ENCODE measurements at regions not wholly inside any gene's neighbourhood (a gene's known extent, or its start where the extent isn't known, plus 50 kb on each side); places are given as distances from the start of the nearest gene placed in this dataset.

GRCh38 chrY:7729318-7730011, 817.9 kb upstream of the AMELY start:
- Mint-ChIP-seq H3K4me1 (ENCODE audit: low read depth) (peaks cover 18% of the 10 kb centered on the region), H3K27ac (no peak overlapping the region), H3K27me3 (ENCODE audit: insufficient read depth) (peaks cover 3% of the 10 kb centered on the region; the same call in 1 of the 2 replicates), H3K9me3 (no peaks in the 10 kb centered on the region), H3K36me3 (ENCODE audit: low read depth) (no peaks in the 10 kb centered on the region), H3K4me3 (no peak overlapping the region)
- peak; percentile 11 for DNase-seq
- no peak for TF ChIP-seq CTCF (IDR thresholded peaks at IDR 0.05)

GRCh38 chrY:7728935-7729317, 817.4 kb upstream of the AMELY start:
- no peak for DNase-seq
- no peaks in the 10 kb centered on the region for H3K9me3 Mint-ChIP-seq

GRCh38 chrY:7725791-7726460, 814.4 kb upstream of the AMELY start:
- no peak for TF ChIP-seq CTCF (IDR thresholded peaks at IDR 0.05)
- no peaks in the 10 kb centered on the region; the same call in 1 of the 2 replicates for H3K27me3 Mint-ChIP-seq (ENCODE audit: insufficient read depth)
- H3K36me3 Mint-ChIP-seq (ENCODE audit: low read depth): no peaks in the 10 kb centered on the region
- H3K4me3 Mint-ChIP-seq: no peak overlapping the region
- no peak for DNase-seq
- no peak overlapping the region for H3K27ac Mint-ChIP-seq
- H3K4me1 Mint-ChIP-seq (ENCODE audit: low read depth): peaks cover 28% of the 10 kb centered on the region
- no peaks in the 10 kb centered on the region for H3K9me3 Mint-ChIP-seq

More at GRCh38 chrY:7728935-7729317, 817.4 kb upstream of the AMELY start:
- H3K27ac Mint-ChIP-seq: no peak overlapping the region
- no peaks in the 10 kb centered on the region; the same call in 1 of the 2 replicates for H3K27me3 Mint-ChIP-seq (ENCODE audit: insufficient read depth)
- H3K36me3 Mint-ChIP-seq (ENCODE audit: low read depth): no peaks in the 10 kb centered on the region
- TF ChIP-seq CTCF (IDR thresholded peaks at IDR 0.05): no peak
- peaks cover 23% of the 10 kb centered on the region for H3K4me1 Mint-ChIP-seq (ENCODE audit: low read depth)
- H3K4me3 Mint-ChIP-seq: no peak overlapping the region

- Mint-ChIP-seq H3K9me3 (no peaks in the 10 kb centered on the region), H3K36me3 (ENCODE audit: low read depth) (no peaks in the 10 kb centered on the region), H3K4me1 (ENCODE audit: low read depth) (peaks cover 26% of the 10 kb centered on the region), H3K27ac (no peak overlapping the region), H3K4me3 (no peak overlapping the region), H3K27me3 (ENCODE audit: insufficient read depth) (no peaks in the 10 kb centered on the region; the same call in 1 of the 2 replicates)
- TF ChIP-seq CTCF (IDR thresholded peaks at IDR 0.05): no peak
- no peak for DNase-seq
Observed at GRCh38 chrY:7723991-7724632, 812.6 kb upstream of the AMELY start.

GRCh38 chrY:7723127-7723526, 811.6 kb upstream of the AMELY start:
- DNase-seq: no peak
- Mint-ChIP-seq H3K4me3 (no peak overlapping the region), H3K27me3 (ENCODE audit: insufficient read depth) (no peaks in the 10 kb centered on the region; the same call in 1 of the 2 replicates), H3K9me3 (no peaks in the 10 kb centered on the region), H3K4me1 (ENCODE audit: low read depth) (peaks cover 29% of the 10 kb centered on the region), H3K36me3 (ENCODE audit: low read depth) (no peaks in the 10 kb centered on the region), H3K27ac (no peak overlapping the region)
- no peak for TF ChIP-seq CTCF (IDR thresholded peaks at IDR 0.05)

Data from HFFc6 (cell line).